Fibroblast of villous mesenchyme (primary cell): ENCODE measurements at regions not wholly inside any gene's neighbourhood (a gene's known extent, or its start where the extent isn't known, plus 50 kb on each side); places are given as distances from the start of the nearest gene placed in this dataset.

ENCODE experiments used
- DNase-seq: peaks from one replicate; pipeline ENCODE4 v3.0.0-alpha.2; 2010; ENCODE audit warnings: low read depth
- H3K4me3 ChIP-seq: 2 replicates; pipeline ENCODE4 v1.5.1; 2011; ENCODE audit warnings: low read depth, mild to moderate bottlenecking, low read length
- CTCF ChIP-seq: IDR thresholded peaks from 2 replicates; pipeline ENCODE4 v1.5.1; 2012; ENCODE audit warnings: low read depth, mild to moderate bottlenecking, low read length; ENCODE audit not compliant: insufficient read depth

GRCh38 chr13:24065176-24065575, 95.3 kb upstream of the SPATA13 start:
- H3K4me3 ChIP-seq, result no peak overlapping the region
- no peak for TF ChIP-seq CTCF
- no peak for DNase-seq

GRCh38 chr13:24066405-24067295, 93.9 kb upstream of the SPATA13 start:
- no peak overlapping the region for H3K4me3 ChIP-seq
- no peak for TF ChIP-seq CTCF
- DNase-seq, result no peak

GRCh38 chr13:24068472-24068871, 92.0 kb upstream of the SPATA13 start:
- no peak for TF ChIP-seq CTCF
- no peak for DNase-seq
- no peak overlapping the region for H3K4me3 ChIP-seq

- no peak for DNase-seq
- TF ChIP-seq CTCF, result no peak
- H3K4me3 ChIP-seq, result no peak overlapping the region
Measured at GRCh38 chr13:24071016-24071415, 89.5 kb upstream of the SPATA13 start.

DNA sequence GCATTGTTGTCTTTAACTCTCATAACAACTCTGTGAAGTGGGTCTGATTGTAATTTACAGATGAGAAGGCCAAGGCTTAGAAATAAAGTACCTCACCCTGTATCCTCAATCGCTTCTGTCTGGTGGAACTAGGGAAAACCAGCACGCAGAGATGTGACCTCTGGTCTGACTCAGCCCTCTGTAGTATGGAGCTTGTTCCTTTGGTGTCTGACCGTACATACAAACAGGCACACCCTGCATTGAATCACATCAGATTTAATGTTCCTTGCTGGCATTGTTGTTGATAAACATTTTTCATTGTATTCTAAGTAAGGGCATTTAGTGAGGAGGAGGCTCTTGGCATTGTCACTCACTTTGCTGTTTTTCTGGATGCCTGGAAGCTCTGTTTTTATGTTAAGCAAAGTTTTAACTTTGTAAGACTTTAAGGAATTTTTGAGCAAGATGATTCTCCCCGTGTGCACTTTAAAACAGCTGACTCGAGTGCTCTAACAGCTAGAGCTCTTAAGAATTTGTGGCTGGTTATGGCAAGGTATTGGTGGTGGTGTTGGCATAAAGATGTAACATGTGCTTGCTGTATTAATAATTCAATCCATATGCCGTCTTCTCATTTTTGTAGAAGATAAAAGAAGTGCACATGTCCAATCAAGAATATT, 89.0 kb upstream of the SPATA13 start:
- DNase-seq, result peak; percentile 61
- TF ChIP-seq CTCF, result no peak
- H3K4me3 ChIP-seq, result no peak overlapping the region

DNA sequence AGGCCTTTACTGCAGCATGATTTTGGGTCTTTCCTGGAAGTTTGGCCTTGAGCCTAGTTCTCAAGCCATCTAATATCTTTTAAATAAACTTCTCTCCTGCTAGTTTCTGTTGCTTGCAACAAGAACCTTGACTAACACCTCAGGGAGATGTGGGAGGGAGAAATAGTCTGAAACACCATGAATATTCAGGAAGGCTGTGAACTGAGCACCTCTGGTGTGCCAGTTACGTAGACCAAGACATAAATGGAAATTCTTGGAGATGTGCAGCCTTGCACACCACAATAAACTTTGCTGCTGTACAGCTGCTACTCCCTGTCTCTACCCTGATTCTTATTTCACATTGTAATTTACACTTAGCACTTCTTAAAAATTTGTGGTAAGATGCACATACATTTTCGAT, 86.9 kb upstream of the SPATA13 start:
- no peak for TF ChIP-seq CTCF
- DNase-seq, result no peak
- H3K4me3 ChIP-seq, result no peak overlapping the region
